Spleen (tissue), 11 donors: ENCODE measurements at regions not wholly inside any gene's neighbourhood (a gene's known extent, or its start where the extent isn't known, plus 50 kb on each side); places are given as distances from the start of the nearest gene placed in this dataset.

Experiments used
- DNase-seq: peaks from one replicate; pipeline ENCODE4 v3.0.0-alpha.2; 2020
- H3K27ac ChIP-seq, 8 donors: fragments of 200-600 bp; sonication (generic) in 7 of 8; 1 replicate in 4 of 8; 2 replicates in 4 of 8; pipeline versions ENCODE4 v1.5.0 to v1.8.0; 2016 to 2021; ENCODE audit warnings: inconsistent platforms in 4 of 8, mild to moderate bottlenecking in 4 of 8, moderate library complexity in 1 of 8
- H3K27me3 ChIP-seq, 7 donors: fragments of 200-600 bp; sonication (generic) in 6 of 7; replicated peaks in 1 of 7; 1 replicate in 4 of 7; 2 replicates in 3 of 7; pipeline versions ENCODE4 v1.5.0 to v1.8.0; 2016 to 2021; ENCODE audit warnings: inconsistent platforms in 3 of 7, mild to moderate bottlenecking in 1 of 7
- H3K36me3 ChIP-seq, 6 donors: fragments of 200-600 bp; sonication (generic) in 5 of 6; 1 replicate in 4 of 6; 2 replicates in 2 of 6; pipeline versions ENCODE4 v1.5.0 to v1.8.0; 2016 to 2021; ENCODE audit warnings: inconsistent platforms in 2 of 6
- H3K4me1 ChIP-seq, 6 donors: fragments of 200-600 bp; sonication (generic) in 5 of 6; 1 replicate in 3 of 6; 2 replicates in 3 of 6; pipeline versions ENCODE4 v1.5.0 to v1.8.0; 2016 to 2021; ENCODE audit warnings: inconsistent platforms in 3 of 6
- H3K4me3 ChIP-seq, 8 donors: fragments of 200-600 bp; sonication (generic) in 7 of 8; 1 replicate in 4 of 8; 2 replicates in 4 of 8; pipeline versions ENCODE4 v1.5.0 to v1.8.0; 2016 to 2021; ENCODE audit warnings: inconsistent platforms in 4 of 8, mild to moderate bottlenecking in 4 of 8, moderate library complexity in 2 of 8
- H3K9me3 ChIP-seq, 8 donors: fragments of 200-600 bp; sonication (generic) in 7 of 8; 1 replicate in 4 of 8; 2 replicates in 4 of 8; pipeline versions ENCODE4 v1.5.0 to v1.8.0; 2016 to 2021; ENCODE audit warnings: inconsistent platforms in 4 of 8
- CTCF ChIP-seq, 11 experiments: fragments of 200-600 bp in 7 of 11; fragments of 450-650 bp in 4 of 11; sonication (generic) in 4 of 11; IDR thresholded peaks in 8 of 11; conservative IDR thresholded peaks in 3 of 11; 1 replicate in 7 of 11; 2 replicates in 4 of 11; pipeline versions ENCODE4 v1.4.0 to v1.8.0; 2016 to 2021; ENCODE audit warnings: antibody characterized with exemption in 11 of 11, inconsistent platforms in 4 of 11, mild to moderate bottlenecking in 1 of 11
- POLR2A ChIP-seq, 3 donors: fragments of 450-650 bp; IDR thresholded peaks; one replicate each; pipeline ENCODE4 v1.5.1; 2017; ENCODE audit warnings: antibody characterized with exemption in 3 of 3, mild to moderate bottlenecking in 1 of 3
- POLR2AphosphoS5 ChIP-seq, 3 donors: sonication (generic); formaldehyde crosslinking; IDR thresholded peaks; one replicate each; pipeline ENCODE4 v1.5.1; 2017; ENCODE audit warnings: antibody characterized with exemption in 3 of 3
- WGBS, 5 donors: extraction: QIAGEN DNeasy Blood & Tissue Kit in 3 of 5; methylation state at CpG; one replicate each; pipeline versions ENCODE4 v1.1.5 to v1.1.7; 2013 to 2018; 5-methylcytosine and 5-hydroxymethylcytosine counted together
- intact Hi-C: fragments of 100-400 bp; cut with DNase I; formaldehyde crosslinking; loops from one replicate; pipeline ENCODE4 v1.15.0; 2023; ENCODE audit warnings: low total_unique reads
- donor health status: healthy with polysubstance abuse.
- donor health status: DM: no; HTN: no; CAD: no; lungs with moderate emphysema.
- donor health status: DM: no; HTN: no; CAD: no.
- donor health status: Bipolar disorder and iron deficiency.
- donor health status: healthy.
- donor health status: DM: no; HTN: no; CAD: no.
- donor health status: DM: yes; HTN: yes; CAD: no.

- WGBS, 5 donors, result 86 to 93% (median 89%) methylated on average over 5 of the region's 5 CpGs
- no peak overlapping the region for H3K27ac ChIP-seq
- no peak for TF ChIP-seq POLR2AphosphoS5 (IDR thresholded peaks at IDR 0.05)
- no peak for TF ChIP-seq POLR2A (IDR thresholded peaks at IDR 0.05)
- no peak for TF ChIP-seq CTCF (IDR thresholded peaks at IDR 0.05 in 8 of 11, conservative IDR thresholded peaks at IDR 0.05 in 3 of 11)
- no peak overlapping the region for H3K4me3 ChIP-seq
- no peaks in the 10 kb centered on the region for H3K9me3 ChIP-seq
- no peaks in the 10 kb centered on the region for H3K4me1 ChIP-seq
- intact Hi-C loops, result no loop called here
- no peaks in the 10 kb centered on the region for H3K36me3 ChIP-seq
- DNase-seq, result no peak
- no peaks in the 10 kb centered on the region for H3K27me3 ChIP-seq
These were observed 243.0 kb upstream of the FZD8 start for GRCh38 chr10:35885076-35885475.

GRCh38 chr10:35884657-35885071 lies 242.6 kb upstream of the FZD8 start:
- Histone ChIP-seq H3K4me1 (no peaks in the 10 kb centered on the region), H3K9me3 (no peaks in the 10 kb centered on the region), H3K36me3 (no peaks in the 10 kb centered on the region), H3K4me3 (no peak overlapping the region), H3K27ac (no peak overlapping the region), H3K27me3 (no peaks in the 10 kb centered on the region)
- 79 to 92% (median 90%) methylated on average over 9 of the region's 9 CpGs for WGBS, 5 donors
- no peak for DNase-seq
- intact Hi-C loops, result no loop called here
- no peak for TF ChIP-seq POLR2A (IDR thresholded peaks at IDR 0.05)
- TF ChIP-seq POLR2AphosphoS5 (IDR thresholded peaks at IDR 0.05), result no peak
- no peak for TF ChIP-seq CTCF (IDR thresholded peaks at IDR 0.05 in 8 of 11, conservative IDR thresholded peaks at IDR 0.05 in 3 of 11)

- intact Hi-C loops, result no loop called here
- no peak for DNase-seq
These were observed 240.5 kb upstream of the FZD8 start for GRCh38 chr10:35882422-35883150.

More at GRCh38 chr10:35882422-35883150, 240.5 kb upstream of the FZD8 start:
- Histone ChIP-seq H3K27ac (no peak overlapping the region), H3K4me1 (no peaks in the 10 kb centered on the region), H3K9me3 (no peaks in the 10 kb centered on the region), H3K27me3 (no peaks in the 10 kb centered on the region), H3K36me3 (no peaks in the 10 kb centered on the region), H3K4me3 (no peak overlapping the region)
- WGBS, 5 donors, result 83 to 87% (median 86%) methylated on average over 9 of the region's 9 CpGs
- no peak for TF ChIP-seq POLR2A (IDR thresholded peaks at IDR 0.05)
- no peak for TF ChIP-seq CTCF (IDR thresholded peaks at IDR 0.05 in 8 of 11, conservative IDR thresholded peaks at IDR 0.05 in 3 of 11)
- no peak for TF ChIP-seq POLR2AphosphoS5 (IDR thresholded peaks at IDR 0.05)
